Lower leg skin (tissue), 3 donors: ENCODE measurements at regions not wholly inside any gene's neighbourhood (a gene's known extent, or its start where the extent isn't known, plus 50 kb on each side); places are given as distances from the start of the nearest gene placed in this dataset.

Source experiments
- POLR2A ChIP-seq, 2 donors: fragments of 450-650 bp; IDR thresholded peaks; one replicate each; pipeline ENCODE4 v1.6.1; 2016 to 2017; ENCODE audit warnings: antibody characterized with exemption in 2 of 2, mild to moderate bottlenecking in 1 of 2, moderate library complexity in 1 of 2
- TF ChIP-seq, protein P1 (sequence below), 3 donors: fragments of 450-650 bp; IDR thresholded peaks; one replicate each; pipeline ENCODE4 v1.5.1; 2016; ENCODE audit warnings: antibody characterized with exemption in 3 of 3, mild to moderate bottlenecking in 3 of 3, moderate library complexity in 2 of 3

DNA sequence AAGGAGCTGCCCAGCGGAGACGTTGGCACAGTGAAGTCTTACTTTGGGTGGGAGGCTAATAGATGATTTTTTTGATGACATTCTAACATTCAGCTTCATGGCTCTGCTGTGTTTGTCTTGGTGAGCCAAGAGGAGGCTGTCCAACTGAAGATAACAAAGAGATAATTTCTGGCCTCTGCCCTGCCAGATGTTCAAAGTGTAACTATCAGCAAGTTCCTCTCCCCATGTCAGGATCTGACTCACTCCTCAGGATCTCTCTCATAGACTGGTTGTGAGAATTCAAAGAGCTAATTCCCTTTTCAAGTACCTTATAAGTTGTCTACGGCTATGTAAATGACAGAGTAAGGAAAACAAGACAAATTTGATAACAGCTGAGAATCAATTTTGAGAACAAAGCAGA, 1340.9 kb downstream of the XPNPEP1 start:
- no peak for TF ChIP-seq POLR2A (IDR thresholded peaks at IDR 0.05)
- TF ChIP-seq, protein P1, sequence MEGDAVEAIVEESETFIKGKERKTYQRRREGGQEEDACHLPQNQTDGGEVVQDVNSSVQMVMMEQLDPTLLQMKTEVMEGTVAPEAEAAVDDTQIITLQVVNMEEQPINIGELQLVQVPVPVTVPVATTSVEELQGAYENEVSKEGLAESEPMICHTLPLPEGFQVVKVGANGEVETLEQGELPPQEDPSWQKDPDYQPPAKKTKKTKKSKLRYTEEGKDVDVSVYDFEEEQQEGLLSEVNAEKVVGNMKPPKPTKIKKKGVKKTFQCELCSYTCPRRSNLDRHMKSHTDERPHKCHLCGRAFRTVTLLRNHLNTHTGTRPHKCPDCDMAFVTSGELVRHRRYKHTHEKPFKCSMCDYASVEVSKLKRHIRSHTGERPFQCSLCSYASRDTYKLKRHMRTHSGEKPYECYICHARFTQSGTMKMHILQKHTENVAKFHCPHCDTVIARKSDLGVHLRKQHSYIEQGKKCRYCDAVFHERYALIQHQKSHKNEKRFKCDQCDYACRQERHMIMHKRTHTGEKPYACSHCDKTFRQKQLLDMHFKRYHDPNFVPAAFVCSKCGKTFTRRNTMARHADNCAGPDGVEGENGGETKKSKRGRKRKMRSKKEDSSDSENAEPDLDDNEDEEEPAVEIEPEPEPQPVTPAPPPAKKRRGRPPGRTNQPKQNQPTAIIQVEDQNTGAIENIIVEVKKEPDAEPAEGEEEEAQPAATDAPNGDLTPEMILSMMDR (IDR thresholded peaks at IDR 0.05): no peak
